Cardiac fibroblast (primary cell): ENCODE measurements at regions not wholly inside any gene's neighbourhood (a gene's known extent, or its start where the extent isn't known, plus 50 kb on each side); places are given as distances from the start of the nearest gene placed in this dataset.

Experiments used
- DNase-seq, 2 donors: peaks; one replicate each; pipeline versions ENCODE4 v3.0.0 to v3.0.0-alpha.2; 2010; ENCODE audit warnings: low read depth in 2 of 2
- H3K4me3 ChIP-seq, 2 donors: replicated peaks in 1 of 2; 1 replicate in 1 of 2; 2 replicates in 1 of 2; pipeline ENCODE4 v1.5.1; 2011; ENCODE audit warnings: low read depth in 2 of 2, low read length in 2 of 2, mild to moderate bottlenecking in 2 of 2, moderate library complexity in 1 of 2
- TF ChIP-seq, protein P1 (sequence below): IDR thresholded peaks from one replicate; pipeline ENCODE4 v1.5.1; 2011; ENCODE audit warnings: low read depth, mild to moderate bottlenecking, low read length, inconsistent platforms

GRCh38 chr6:23705697-23706096 lies 420.3 kb upstream of the NRSN1 start:
- no peak for DNase-seq
- H3K4me3 ChIP-seq: no peak overlapping the region
- TF ChIP-seq, protein P1, sequence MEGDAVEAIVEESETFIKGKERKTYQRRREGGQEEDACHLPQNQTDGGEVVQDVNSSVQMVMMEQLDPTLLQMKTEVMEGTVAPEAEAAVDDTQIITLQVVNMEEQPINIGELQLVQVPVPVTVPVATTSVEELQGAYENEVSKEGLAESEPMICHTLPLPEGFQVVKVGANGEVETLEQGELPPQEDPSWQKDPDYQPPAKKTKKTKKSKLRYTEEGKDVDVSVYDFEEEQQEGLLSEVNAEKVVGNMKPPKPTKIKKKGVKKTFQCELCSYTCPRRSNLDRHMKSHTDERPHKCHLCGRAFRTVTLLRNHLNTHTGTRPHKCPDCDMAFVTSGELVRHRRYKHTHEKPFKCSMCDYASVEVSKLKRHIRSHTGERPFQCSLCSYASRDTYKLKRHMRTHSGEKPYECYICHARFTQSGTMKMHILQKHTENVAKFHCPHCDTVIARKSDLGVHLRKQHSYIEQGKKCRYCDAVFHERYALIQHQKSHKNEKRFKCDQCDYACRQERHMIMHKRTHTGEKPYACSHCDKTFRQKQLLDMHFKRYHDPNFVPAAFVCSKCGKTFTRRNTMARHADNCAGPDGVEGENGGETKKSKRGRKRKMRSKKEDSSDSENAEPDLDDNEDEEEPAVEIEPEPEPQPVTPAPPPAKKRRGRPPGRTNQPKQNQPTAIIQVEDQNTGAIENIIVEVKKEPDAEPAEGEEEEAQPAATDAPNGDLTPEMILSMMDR: no peak

- no peak overlapping the region for H3K4me3 ChIP-seq
- TF ChIP-seq, protein P1: no peak
- no peak for DNase-seq
These were observed 413.3 kb upstream of the NRSN1 start for GRCh38 chr6:23712756-23713155.

- no peak for DNase-seq
- TF ChIP-seq, protein P1: no peak
- no peak overlapping the region for H3K4me3 ChIP-seq
These were observed 412.8 kb upstream of the NRSN1 start for GRCh38 chr6:23713211-23713610.

DNA sequence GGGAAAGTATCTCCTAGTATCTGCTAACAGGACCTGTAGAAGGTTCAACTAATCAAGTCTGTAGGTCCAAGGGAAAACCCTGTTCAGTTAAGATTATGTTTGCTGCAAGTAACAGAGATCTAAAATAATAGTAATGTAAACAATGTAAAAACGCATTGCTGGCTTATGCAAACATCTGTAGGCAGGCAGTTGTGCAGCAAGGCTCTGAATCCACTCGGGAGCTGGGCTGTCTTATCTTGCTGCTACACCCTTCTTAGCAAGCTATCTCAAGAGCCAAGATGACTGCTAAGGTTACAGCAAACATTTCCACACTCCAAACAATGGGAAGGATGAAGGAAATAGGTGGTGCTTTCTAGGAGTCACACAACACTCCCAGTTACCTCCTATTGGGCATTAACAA lies 397.3 kb upstream of the NRSN1 start:
- no peak for DNase-seq
- TF ChIP-seq, protein P1: no peak
- no peak overlapping the region for H3K4me3 ChIP-seq

- no peak overlapping the region for H3K4me3 ChIP-seq
- TF ChIP-seq, protein P1: no peak
- no peak for DNase-seq
These were observed 394.4 kb upstream of the NRSN1 start for GRCh38 chr6:23731609-23732008.

DNA sequence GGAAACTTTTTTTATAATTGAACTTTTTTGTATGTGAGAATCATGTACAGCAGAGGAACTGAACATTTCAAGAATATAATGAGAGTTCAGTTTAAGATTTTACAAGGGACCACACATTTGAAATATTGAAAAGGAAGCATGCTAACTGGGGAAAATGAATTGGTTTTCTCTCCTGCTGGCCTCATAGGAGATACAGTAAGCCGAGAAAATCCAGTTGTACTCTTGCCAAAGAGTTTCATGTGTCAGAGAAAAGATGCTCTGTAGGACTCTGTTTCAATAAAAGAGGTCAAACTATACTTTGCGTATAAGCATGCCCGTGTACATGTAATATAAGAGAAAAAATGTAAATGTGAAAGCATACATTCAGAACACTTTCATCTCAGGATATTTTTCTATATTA lies 393.5 kb upstream of the NRSN1 start:
- no peak overlapping the region for H3K4me3 ChIP-seq
- TF ChIP-seq, protein P1: no peak
- DNase-seq: no peak

GRCh38 chr6:23735151-23735550 lies 390.9 kb upstream of the NRSN1 start:
- TF ChIP-seq, protein P1: no peak
- no peak overlapping the region for H3K4me3 ChIP-seq
- DNase-seq: no peak
